GM12878 (cell line): ENCODE measurements at regions not wholly inside any gene's neighbourhood (a gene's known extent, or its start where the extent isn't known, plus 50 kb on each side); places are given as distances from the start of the nearest gene placed in this dataset.

Experiments
- ATAC-seq: fragments of 200-7000 bp; cut with Tn5 transposase; 3 replicates; pipeline ENCODE4 v1.9.1; 2020; ENCODE audit warnings: mild to moderate bottlenecking, moderate library complexity
- BruUV-seq: library from RNA; stranded (reverse); fragments of 400-500 nt; replicated peaks from 2 replicates; lab custom pipeline; 2021; lab: Mats Ljungman, UMichigan
- CTCF ChIA-PET: fragments of 300-600 bp; sonication (Branson Sonifier 250); formaldehyde crosslinking; extraction: SDS; loops from one replicate; lab custom pipeline; 2021; ENCODE audit warnings: inconsistent platforms; lab: Yijun Ruan, JAX
- POLR2A ChIA-PET: fragments of 350-600 bp; formaldehyde crosslinking; extraction: SDS; loops from one replicate; lab custom pipeline; 2021; ENCODE audit warnings: inconsistent platforms; lab: Charles Lee
- RAD21 ChIA-PET: fragments of 300-600 bp; sonication (Branson Sonifier 250); formaldehyde crosslinking; loops from one replicate; lab custom pipeline; 2023; ENCODE audit warnings: antibody characterized with exemption; ENCODE audit not compliant: unreplicated experiment; lab: Charles Lee
- SMC1A ChIA-PET: fragments of 300-600 bp; sonication (Branson Sonifier 250); formaldehyde crosslinking; loops from one replicate; lab custom pipeline; 2023; ENCODE audit not compliant: unreplicated experiment, uncharacterized antibody; lab: Charles Lee
- DNase-seq: peaks from one replicate; pipeline ENCODE4 v3.0.0-alpha.2; 2011; ENCODE audit warnings: low read depth, low spot score
- FAIRE-seq: peaks from 3 replicates; lab custom pipeline; 2011; peaks lifted over from hg19 to GRCh38; lab: Jason Lieb, UNC
- H2AFZ ChIP-seq: 2 replicates; pipeline ENCODE4 v1.6.0; 2011; ENCODE audit warnings: low read depth, low read length, control low read depth; ENCODE audit not compliant: control insufficient read depth
- H3K27ac ChIP-seq: 2 replicates; pipeline ENCODE4 v1.5.1; 2011; ENCODE audit warnings: control low read depth; ENCODE audit not compliant: control insufficient read depth, insufficient read depth
- H3K27me3 ChIP-seq, 2 experiments: replicated peaks in 1 of 2; 2 replicates each; pipeline versions ENCODE4 v1.6.0 to v1.6.1; 2011; ENCODE audit warnings: low read length in 1 of 2; ENCODE audit not compliant: control insufficient read depth in 2 of 2, insufficient read depth in 2 of 2
- H3K36me3 ChIP-seq, 2 experiments: 2 replicates each; pipeline ENCODE4 v1.5.1; 2011; ENCODE audit warnings: low read length in 1 of 2; ENCODE audit not compliant: control insufficient read depth in 2 of 2, insufficient read depth in 2 of 2
- H3K4me1 ChIP-seq: 2 replicates; pipeline ENCODE4 v1.6.1; 2011; ENCODE audit warnings: mild to moderate bottlenecking, low read length, moderate library complexity, mixed read lengths; ENCODE audit not compliant: control insufficient read depth, insufficient read depth
- H3K4me2 ChIP-seq: 2 replicates; pipeline ENCODE4 v1.6.0; 2011; ENCODE audit warnings: control low read depth; ENCODE audit not compliant: control insufficient read depth, insufficient read depth
- H3K4me3 ChIP-seq: fragments of 200-600 bp; sonication (generic); 2 replicates; pipeline ENCODE4 v1.5.1; 2016
- H3K79me2 ChIP-seq: 2 replicates; pipeline ENCODE4 v1.6.0; 2011; ENCODE audit warnings: low read length; ENCODE audit not compliant: control insufficient read depth, insufficient read depth
- H3K9ac ChIP-seq: 2 replicates; pipeline ENCODE4 v1.8.0; 2011; ENCODE audit warnings: low read length, control low read depth, mixed read lengths; ENCODE audit not compliant: control insufficient read depth, insufficient read depth
- H3K9me3 ChIP-seq: replicated peaks from 3 replicates; pipeline ENCODE4 v1.5.1; 2011; ENCODE audit warnings: mild to moderate bottlenecking, low read length; ENCODE audit not compliant: control insufficient read depth, insufficient read depth
- H4K20me1 ChIP-seq: 2 replicates; pipeline ENCODE4 v1.6.0; 2011; ENCODE audit not compliant: control insufficient read depth, insufficient read depth
- CUX1 ChIP-seq: IDR thresholded peaks from 2 replicates; pipeline ENCODE4 v1.6.1; 2012; ENCODE audit warnings: improper control_type of control experiment, low read depth, low read length; ENCODE audit not compliant: insufficient replicate concordance
- EED ChIP-seq: sonication (generic); IDR thresholded peaks from 2 replicates; pipeline ENCODE4 v1.6.1; 2016; ENCODE audit warnings: antibody characterized with exemption, low read depth
- GABPA ChIP-seq: IDR thresholded peaks from 2 replicates; pipeline ENCODE4 v1.6.1; 2014; ENCODE audit warnings: antibody characterized with exemption, low read depth, mild to moderate bottlenecking, inconsistent platforms
- IKZF1 ChIP-seq: fragments of 450-650 bp; conservative IDR thresholded peaks from 2 replicates; pipeline ENCODE4 v1.6.1; 2017; ENCODE audit warnings: antibody characterized with exemption, mild to moderate bottlenecking
- MAX ChIP-seq: IDR thresholded peaks from 2 replicates; pipeline ENCODE4 v1.6.1; 2012; ENCODE audit warnings: low read depth, low read length, improper control_type of control experiment
- MTA3 ChIP-seq: IDR thresholded peaks from 2 replicates; pipeline ENCODE4 v1.6.1; 2012; ENCODE audit warnings: low read length, inconsistent platforms, borderline replicate concordance
- NRF1 ChIP-seq: conservative IDR thresholded peaks from 2 replicates; pipeline ENCODE4 v1.6.1; 2011; ENCODE audit warnings: mild to moderate bottlenecking, low read depth, low read length, improper control_type of control experiment
- PAX8 ChIP-seq: fragments of 450-650 bp; IDR thresholded peaks from 2 replicates; pipeline ENCODE4 v1.6.1; 2017; ENCODE audit warnings: mild to moderate bottlenecking, moderate library complexity
- POU2F2 ChIP-seq: IDR thresholded peaks from 3 replicates; pipeline ENCODE4 v1.6.1; 2011; ENCODE audit warnings: low read depth, mild to moderate bottlenecking, low read length, borderline replicate concordance
- RCOR1 ChIP-seq: conservative IDR thresholded peaks from 2 replicates; pipeline ENCODE4 v1.6.1; 2012; ENCODE audit warnings: low read depth, low read length, improper control_type of control experiment
- RELA ChIP-seq: fragments of 450-650 bp; IDR thresholded peaks from 2 replicates; pipeline ENCODE4 v1.8.0; 2014; ENCODE audit warnings: borderline replicate concordance; ENCODE audit not compliant: partially characterized antibody
- SIN3A ChIP-seq: IDR thresholded peaks from 2 replicates; pipeline ENCODE4 v1.6.1; 2012; ENCODE audit warnings: low read depth, low read length, improper control_type of control experiment
- SMAD5 ChIP-seq: IDR thresholded peaks from 2 replicates; pipeline ENCODE4 v1.6.1; 2016; ENCODE audit warnings: antibody characterized with exemption, low read depth
- SMC3 ChIP-seq: IDR thresholded peaks from 2 replicates; pipeline ENCODE4 v1.6.1; 2011; ENCODE audit warnings: low read length, improper control_type of control experiment, borderline replicate concordance
- SRF ChIP-seq, 2 experiments: IDR thresholded peaks; 2 replicates each; pipeline ENCODE4 v1.6.1; 2011; ENCODE audit warnings: low read depth in 2 of 2, low read length in 2 of 2, mild to moderate bottlenecking in 1 of 2, moderate library complexity in 1 of 2
- SUZ12 ChIP-seq: fragments of 200-600 bp; sonication (generic); IDR thresholded peaks from one replicate; pipeline ENCODE4 v1.6.1; 2018; ENCODE audit warnings: antibody characterized with exemption, mild to moderate bottlenecking; ENCODE audit not compliant: unreplicated experiment
- ZNF207 ChIP-seq: fragments of 450-650 bp; IDR thresholded peaks from 2 replicates; pipeline ENCODE4 v1.6.1; 2014; ENCODE audit warnings: antibody characterized with exemption, mild to moderate bottlenecking, borderline replicate concordance
- ZNF274 ChIP-seq: IDR thresholded peaks from one replicate; pipeline ENCODE4 v1.8.0; 2011; ENCODE audit not compliant: insufficient read length, insufficient read depth
- ZZZ3 ChIP-seq: IDR thresholded peaks from 2 replicates; pipeline ENCODE4 v1.6.1; 2011; ENCODE audit warnings: low read depth; ENCODE audit not compliant: control insufficient read depth, insufficient read length
- WGBS: methylation state at CpG from one replicate; pipeline ENCODE4 v1.1.6; 2016; ENCODE audit warnings: low lambda C conversion rate; ENCODE audit not compliant: insufficient replicate concordance, insufficient coverage; ENCODE audit errors: missing lambda C conversion rate; 5-methylcytosine and 5-hydroxymethylcytosine counted together
- in situ Hi-C: fragments of 300-500 bp; cut with MboI; formaldehyde crosslinking; loops from 9 replicates; pipeline ENCODE4 v1.14.3; 2018; ENCODE audit warnings: mixed read lengths
- intact Hi-C: fragments of 100-400 bp; cut with micrococcal nuclease; formaldehyde crosslinking; loops from one replicate; pipeline ENCODE4 v1.14.2; 2022; ENCODE audit not compliant: unreplicated experiment
- TF ChIP-seq, protein P1 (sequence below): fragments of 450-650 bp; conservative IDR thresholded peaks from 2 replicates; pipeline ENCODE4 v1.6.1; 2017; ENCODE audit warnings: mild to moderate bottlenecking, moderate library complexity

DNA sequence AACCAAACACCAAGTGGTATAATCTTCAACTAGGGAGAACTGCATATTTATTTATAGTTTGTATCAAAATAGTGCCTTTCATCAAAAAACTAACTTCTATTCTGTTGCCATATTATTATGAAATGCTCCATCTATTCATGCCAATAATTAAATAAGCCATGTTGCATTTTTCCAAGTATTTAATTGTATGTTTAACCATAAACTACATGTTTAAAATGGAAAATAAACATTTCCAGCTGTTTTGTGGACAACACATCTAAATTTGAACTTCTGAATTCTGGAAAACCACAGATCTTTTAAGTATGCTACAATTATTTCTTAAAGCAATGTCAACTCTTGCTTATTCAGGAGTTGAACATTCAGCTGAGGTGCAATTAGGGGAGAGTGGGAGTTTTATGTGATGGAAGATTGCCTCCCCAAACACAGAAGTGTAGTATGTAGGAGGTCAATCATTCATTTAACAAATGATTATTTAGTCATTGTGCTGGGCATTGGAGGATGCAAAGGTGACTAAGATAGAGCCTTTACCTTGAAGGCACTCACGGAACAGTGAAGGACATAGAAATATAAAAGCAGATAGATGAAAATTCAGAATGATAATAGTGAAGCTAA, 80.7 kb upstream of the PPP1R3C start:
- FAIRE-seq: no peak
- no peak overlapping the region for H2AFZ ChIP-seq
- no peaks in the 10 kb centered on the region for H4K20me1 ChIP-seq
- H3K4me3 ChIP-seq: no peak overlapping the region
- no peaks in the 10 kb centered on the region for H3K9me3 ChIP-seq
- RAD21 ChIA-PET: no interaction called here
- 33% methylated on average over 1 of the region's 1 CpG for WGBS
- H3K36me3 ChIP-seq: no peaks in the 10 kb centered on the region
- no peak overlapping the region for H3K27ac ChIP-seq
- no peak for ATAC-seq
- TF ChIP-seq SRF (IDR thresholded peaks at IDR 0.05; ENCODE audit: low read depth in 2 of 2, low read length in 2 of 2) (no peak), EED (no peak), GABPA (no peak), SIN3A (no peak), ZZZ3 (no peak), IKZF1 (no peak), SUZ12 (no peak), RCOR1 (no peak), MTA3 (no peak), SMC3 (no peak), ZNF207 (no peak), SMAD5 (no peak), ZNF274 (no peak), RELA (no peak), NRF1 (no peak), POU2F2 (no peak), MAX (no peak), PAX8 (no peak), CUX1 (no peak)
- TF ChIP-seq, protein P1, sequence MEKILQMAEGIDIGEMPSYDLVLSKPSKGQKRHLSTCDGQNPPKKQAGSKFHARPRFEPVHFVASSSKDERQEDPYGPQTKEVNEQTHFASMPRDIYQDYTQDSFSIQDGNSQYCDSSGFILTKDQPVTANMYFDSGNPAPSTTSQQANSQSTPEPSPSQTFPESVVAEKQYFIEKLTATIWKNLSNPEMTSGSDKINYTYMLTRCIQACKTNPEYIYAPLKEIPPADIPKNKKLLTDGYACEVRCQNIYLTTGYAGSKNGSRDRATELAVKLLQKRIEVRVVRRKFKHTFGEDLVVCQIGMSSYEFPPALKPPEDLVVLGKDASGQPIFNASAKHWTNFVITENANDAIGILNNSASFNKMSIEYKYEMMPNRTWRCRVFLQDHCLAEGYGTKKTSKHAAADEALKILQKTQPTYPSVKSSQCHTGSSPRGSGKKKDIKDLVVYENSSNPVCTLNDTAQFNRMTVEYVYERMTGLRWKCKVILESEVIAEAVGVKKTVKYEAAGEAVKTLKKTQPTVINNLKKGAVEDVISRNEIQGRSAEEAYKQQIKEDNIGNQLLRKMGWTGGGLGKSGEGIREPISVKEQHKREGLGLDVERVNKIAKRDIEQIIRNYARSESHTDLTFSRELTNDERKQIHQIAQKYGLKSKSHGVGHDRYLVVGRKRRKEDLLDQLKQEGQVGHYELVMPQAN: no peak
- TF ChIP-seq, all 136 proteins: peak for 0
- no peak overlapping the region for H3K9ac ChIP-seq
- H3K4me2 ChIP-seq: no peak overlapping the region
- H3K27me3 ChIP-seq: no peaks in the 10 kb centered on the region; a peak in 1 of 4 replicates
- SMC1A ChIA-PET: interaction anchor here (0.5 to 1.7 kb wide), 2 partner anchors 82 to 276 kb away, joined by 3 to 4 read pairs; no protein-coding TSS in a partner anchor
- in situ Hi-C loops (no loop called here), intact Hi-C loops (no loop called here)
- H3K79me2 ChIP-seq: no peaks in the 10 kb centered on the region
- POLR2A ChIA-PET: no interaction called here
- BruUV-seq: no TSS peak
- no peak for DNase-seq
- CTCF ChIA-PET: no interaction called here
- peaks cover 8% of the 10 kb centered on the region for H3K4me1 ChIP-seq
